Adrenal gland (tissue), 9 donors: ENCODE measurements at regions not wholly inside any gene's neighbourhood (a gene's known extent, or its start where the extent isn't known, plus 50 kb on each side); places are given as distances from the start of the nearest gene placed in this dataset.

Experiments used
- DNase-seq, 7 donors: peaks; one replicate each; pipeline ENCODE4 v3.0.0-alpha.2; 2019 to 2020
- H3K27ac ChIP-seq, 5 donors: fragments of 200-600 bp; sonication (generic) in 4 of 5; 1 replicate in 3 of 5; 2 replicates in 2 of 5; pipeline versions ENCODE4 v1.5.1 to v1.8.0; 2016 to 2020; ENCODE audit warnings: mild to moderate bottlenecking in 1 of 5
- H3K27me3 ChIP-seq: fragments of 200-600 bp; 2 replicates; pipeline ENCODE4 v1.8.0; 2021
- H3K36me3 ChIP-seq, 2 donors: fragments of 200-600 bp; replicated peaks in 1 of 2; 1 replicate in 1 of 2; 2 replicates in 1 of 2; pipeline versions ENCODE4 v1.5.1 to v1.8.0; 2018 to 2022
- H3K4me1 ChIP-seq, 2 donors: fragments of 200-600 bp; replicated peaks in 1 of 2; 1 replicate in 1 of 2; 2 replicates in 1 of 2; pipeline versions ENCODE4 v1.5.1 to v1.8.0; 2018 to 2021
- H3K4me3 ChIP-seq, 4 donors: fragments of 200-600 bp; sonication (generic) in 3 of 4; one replicate each; pipeline ENCODE4 v1.5.1; 2016 to 2018
- H3K9me3 ChIP-seq, 3 donors: fragments of 200-600 bp; sonication (generic) in 1 of 3; replicated peaks in 1 of 3; 1 replicate in 2 of 3; 2 replicates in 1 of 3; pipeline versions ENCODE4 v1.5.1 to v1.8.0; 2016 to 2021
- POLR2A ChIP-seq, 2 donors: fragments of 450-650 bp; IDR thresholded peaks; one replicate each; pipeline ENCODE4 v1.6.1; 2017; ENCODE audit warnings: antibody characterized with exemption in 2 of 2, mild to moderate bottlenecking in 2 of 2, moderate library complexity in 1 of 2
- WGBS, 4 donors: extraction: QIAGEN DNeasy Blood & Tissue Kit in 2 of 4; methylation state at CpG; one replicate each; pipeline versions ENCODE4 v1.1.5 to v1.1.7; 2013 to 2017; 5-methylcytosine and 5-hydroxymethylcytosine counted together
- intact Hi-C, 2 donors: fragments of 100-400 bp; cut with DNase I; formaldehyde crosslinking; loops; one replicate each; pipeline versions ENCODE4 v1.14.1 to v1.15.0; 2022 to 2023
- small RNA-seq, 2 donors: library from RNA; depleted of rRNA; stranded (forward); fragments of <200 nt; gene quantifications; one replicate each; pipeline ENCODE3, GENCODE V24; 2016
- TF ChIP-seq, protein P1 (sequence below), 6 experiments: fragments of 450-650 bp in 4 of 6; fragments of 200-600 bp in 2 of 6; sonication (generic) in 1 of 6; IDR thresholded peaks; 1 replicate in 5 of 6; 2 replicates in 1 of 6; pipeline versions ENCODE4 v1.5.1 to v1.8.0; 2016 to 2021; ENCODE audit warnings: antibody characterized with exemption in 6 of 6, mild to moderate bottlenecking in 2 of 6, moderate library complexity in 1 of 6
- donor health status: healthy with polysubstance abuse.
- donor health status: Bipolar disorder and iron deficiency.
- donor health status: DM: yes; HTN: yes; CAD: no.
- donor health status: DM: no; HTN: no; CAD: no.
- donor health status: DM: no; HTN: no; CAD: no.

DNA sequence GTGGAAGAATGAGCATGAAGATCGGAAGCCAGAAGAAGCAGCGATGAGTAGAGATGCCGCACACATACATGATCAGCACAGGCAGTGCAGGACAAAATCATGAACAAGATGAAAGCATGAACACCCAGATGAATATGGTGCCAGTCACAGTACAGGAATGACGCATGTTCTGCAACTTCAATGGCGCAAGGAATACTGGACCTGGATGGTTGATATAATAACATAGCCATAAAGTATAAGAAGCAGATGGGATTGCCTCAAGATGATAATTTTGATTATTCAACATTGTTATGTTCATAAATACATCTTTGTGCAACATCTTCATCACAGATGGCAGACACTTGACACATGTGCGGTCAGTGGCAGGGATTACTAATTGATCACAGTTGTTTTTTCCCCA, 59.7 kb upstream of the SLCO3A1 start:
- Histone ChIP-seq H3K9me3 (no peaks in the 10 kb centered on the region), H3K4me1 (peaks cover 0 to 7% of the 10 kb centered on the region in 2 donors), H3K27ac (no peak overlapping the region), H3K27me3 (no peaks in the 10 kb centered on the region), H3K36me3 (no peaks in the 10 kb centered on the region), H3K4me3 (no peak overlapping the region)
- no peak for DNase-seq
- TF ChIP-seq, protein P1, sequence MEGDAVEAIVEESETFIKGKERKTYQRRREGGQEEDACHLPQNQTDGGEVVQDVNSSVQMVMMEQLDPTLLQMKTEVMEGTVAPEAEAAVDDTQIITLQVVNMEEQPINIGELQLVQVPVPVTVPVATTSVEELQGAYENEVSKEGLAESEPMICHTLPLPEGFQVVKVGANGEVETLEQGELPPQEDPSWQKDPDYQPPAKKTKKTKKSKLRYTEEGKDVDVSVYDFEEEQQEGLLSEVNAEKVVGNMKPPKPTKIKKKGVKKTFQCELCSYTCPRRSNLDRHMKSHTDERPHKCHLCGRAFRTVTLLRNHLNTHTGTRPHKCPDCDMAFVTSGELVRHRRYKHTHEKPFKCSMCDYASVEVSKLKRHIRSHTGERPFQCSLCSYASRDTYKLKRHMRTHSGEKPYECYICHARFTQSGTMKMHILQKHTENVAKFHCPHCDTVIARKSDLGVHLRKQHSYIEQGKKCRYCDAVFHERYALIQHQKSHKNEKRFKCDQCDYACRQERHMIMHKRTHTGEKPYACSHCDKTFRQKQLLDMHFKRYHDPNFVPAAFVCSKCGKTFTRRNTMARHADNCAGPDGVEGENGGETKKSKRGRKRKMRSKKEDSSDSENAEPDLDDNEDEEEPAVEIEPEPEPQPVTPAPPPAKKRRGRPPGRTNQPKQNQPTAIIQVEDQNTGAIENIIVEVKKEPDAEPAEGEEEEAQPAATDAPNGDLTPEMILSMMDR (IDR thresholded peaks at IDR 0.05) = no peak
- no peak for TF ChIP-seq POLR2A (IDR thresholded peaks at IDR 0.05)
- intact Hi-C loops = no loop called here
- 92 to 98% (median 95%) methylated on average over 6 of the region's 6 CpGs for WGBS, 4 donors

DNA sequence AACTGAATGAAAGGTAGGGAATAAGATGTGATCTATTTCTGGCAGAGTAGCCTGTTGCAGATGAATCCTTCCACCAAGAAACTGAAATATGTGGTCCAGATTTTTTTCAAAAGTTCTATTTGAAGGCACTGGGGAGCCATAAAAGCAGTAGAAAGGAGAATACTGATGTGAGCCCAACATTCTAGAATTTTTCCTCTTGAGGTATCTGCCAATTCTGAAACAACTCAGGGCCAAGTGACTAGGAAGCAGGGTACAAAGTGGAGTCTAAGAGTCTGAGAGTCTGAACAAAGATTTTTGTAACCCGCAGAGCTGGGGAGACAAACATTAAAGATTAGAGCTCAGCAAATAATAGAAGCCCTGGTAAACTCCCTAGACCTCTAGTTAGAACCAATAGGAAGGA, 58.3 kb upstream of the SLCO3A1 start:
- WGBS, 4 donors = 80 to 88% (median 86%) methylated on average over 1 of the region's 1 CpG
- TF ChIP-seq, protein P1 (IDR thresholded peaks at IDR 0.05) = no peak
- TF ChIP-seq POLR2A (IDR thresholded peaks at IDR 0.05) = no peak
- H3K27ac ChIP-seq = no peak overlapping the region
- no peaks in the 10 kb centered on the region for H3K36me3 ChIP-seq
- intact Hi-C loops = no loop called here
- no peak overlapping the region for H3K4me3 ChIP-seq
- no peaks in the 10 kb centered on the region for H3K27me3 ChIP-seq
- H3K9me3 ChIP-seq = no peaks in the 10 kb centered on the region
- no peak for DNase-seq
- no peaks in the 10 kb centered on the region for H3K4me1 ChIP-seq

DNA sequence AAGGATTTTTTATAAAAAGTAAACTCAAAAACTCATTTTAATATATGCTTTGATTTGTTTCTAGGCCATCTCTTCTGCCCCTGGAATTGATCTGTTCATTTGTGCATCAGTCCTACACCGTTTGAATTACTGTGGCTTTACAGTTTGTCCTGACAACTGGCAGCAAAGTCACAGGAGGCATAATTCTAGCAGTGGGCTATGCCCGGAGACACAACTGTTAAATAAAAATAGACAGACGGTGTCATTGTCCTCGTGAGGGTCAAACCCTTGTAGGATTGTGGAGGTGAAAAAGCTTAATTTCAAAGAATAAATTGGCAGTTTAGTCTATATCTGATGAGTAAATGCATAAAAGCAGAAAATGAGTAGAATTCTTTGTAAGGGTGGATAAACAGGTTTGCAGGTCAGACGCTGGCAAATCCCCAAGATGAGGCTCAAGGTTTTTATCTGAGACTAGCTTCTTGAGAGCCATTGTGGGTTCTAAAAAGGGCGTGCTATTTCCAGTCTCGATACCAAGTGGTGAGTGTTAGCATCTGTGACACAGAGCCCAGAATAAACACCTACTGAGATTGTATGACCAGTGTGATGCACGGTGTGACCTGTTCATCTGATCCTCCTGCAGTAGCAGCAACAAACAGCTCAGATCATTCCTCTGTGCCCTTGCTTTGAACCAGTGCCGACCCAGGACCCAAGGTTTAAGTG, 51.5 kb upstream of the SLCO3A1 start:
- intact Hi-C loops = no loop called here
- Histone ChIP-seq H3K4me3 (no peak overlapping the region), H3K27me3 (no peaks in the 10 kb centered on the region), H3K36me3 (no peaks in the 10 kb centered on the region), H3K4me1 (no peaks in the 10 kb centered on the region), H3K27ac (no peak overlapping the region), H3K9me3 (no peaks in the 10 kb centered on the region)
- 61 to 70% (median 65%) methylated on average over 9 of the region's 9 CpGs for WGBS, 4 donors
- no peak for DNase-seq
- no peak for TF ChIP-seq POLR2A (IDR thresholded peaks at IDR 0.05)
- TF ChIP-seq, protein P1 (IDR thresholded peaks at IDR 0.05) = no peak

DNA sequence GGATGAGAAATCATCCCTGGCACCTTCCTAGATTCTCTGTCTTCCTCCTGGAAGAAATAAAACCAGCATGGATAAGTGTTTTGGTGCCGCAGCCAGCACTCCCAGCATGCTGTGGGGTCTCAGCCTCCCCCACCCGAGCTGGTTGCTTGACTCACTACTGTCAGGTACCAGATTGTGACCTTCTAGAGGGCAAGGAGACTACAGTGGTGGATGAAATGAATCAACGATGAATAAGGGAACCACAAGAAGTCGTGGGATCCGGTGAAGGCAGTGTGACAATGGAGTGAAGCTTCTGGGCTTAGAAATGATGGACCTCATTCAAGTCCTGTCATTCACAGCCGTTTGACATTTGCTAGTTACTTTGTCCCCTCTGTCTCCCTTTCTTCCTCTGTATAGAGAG, 50.2 kb upstream of the SLCO3A1 start:
- no peaks in the 10 kb centered on the region for H3K4me1 ChIP-seq
- no peak overlapping the region for H3K4me3 ChIP-seq
- H3K27me3 ChIP-seq = no peaks in the 10 kb centered on the region
- no peak for DNase-seq
- no peaks in the 10 kb centered on the region for H3K36me3 ChIP-seq
- no peak overlapping the region for H3K27ac ChIP-seq
- TF ChIP-seq, protein P1 (IDR thresholded peaks at IDR 0.05) = no peak
- TF ChIP-seq POLR2A (IDR thresholded peaks at IDR 0.05) = no peak
- WGBS, 4 donors = 77 to 88% (median 80%) methylated on average over 6 of the region's 6 CpGs
- intact Hi-C loops = no loop called here
- H3K9me3 ChIP-seq = no peaks in the 10 kb centered on the region

Small RNA genes lying in the stretch of these regions (small RNA-seq; reads per million reads assigned to genes)
- 0 reads per million in 2 donors for gene AC107958.1
